Gastrocnemius medialis (tissue), 4 donors: ENCODE measurements at regions not wholly inside any gene's neighbourhood (a gene's known extent, or its start where the extent isn't known, plus 50 kb on each side); places are given as distances from the start of the nearest gene placed in this dataset.
"Not testable (repeated sequence)": the region's sequence is repeated elsewhere in the genome, so short reads cannot be mapped to it uniquely, and the experiment has no call there.

Source experiments
- ATAC-seq, 2 donors: fragments of 150-250 bp; one replicate each; pipeline ENCODE4 v1.9.1; 2016
- DNase-seq, 2 donors: peaks; one replicate each; pipeline ENCODE4 v3.0.0-alpha.2; 2019
- H3K27ac ChIP-seq, 4 donors: fragments of 200-600 bp; sonication (generic); 1 replicate in 1 of 4; 2 replicates in 3 of 4; pipeline ENCODE4 v1.5.1; 2016 to 2018; ENCODE audit warnings: mild to moderate bottlenecking in 2 of 4, moderate library complexity in 1 of 4
- H3K27me3 ChIP-seq, 3 donors: fragments of 200-600 bp; sonication (generic) in 2 of 3; 1 replicate in 1 of 3; 2 replicates in 2 of 3; pipeline versions ENCODE4 v1.5.1 to v1.6.0; 2016 to 2019; ENCODE audit warnings: mild to moderate bottlenecking in 1 of 3, moderate library complexity in 1 of 3
- H3K36me3 ChIP-seq, 2 donors: fragments of 200-600 bp; sonication (generic) in 1 of 2; one replicate each; pipeline ENCODE4 v1.5.1; 2017 to 2018
- H3K4me1 ChIP-seq, 2 donors: fragments of 200-600 bp; sonication (generic) in 1 of 2; one replicate each; pipeline ENCODE4 v1.5.1; 2016 to 2017; ENCODE audit warnings: mild to moderate bottlenecking in 2 of 2
- H3K4me3 ChIP-seq, 4 donors: fragments of 200-600 bp; sonication (generic) in 3 of 4; 1 replicate in 1 of 4; 2 replicates in 3 of 4; pipeline ENCODE4 v1.5.1; 2016 to 2019; ENCODE audit warnings: mild to moderate bottlenecking in 2 of 4
- H3K9me3 ChIP-seq, 3 donors: fragments of 200-600 bp; sonication (generic) in 2 of 3; 1 replicate in 1 of 3; 2 replicates in 2 of 3; pipeline ENCODE4 v1.5.1; 2016 to 2019
- CTCF ChIP-seq, 5 experiments: fragments of 450-650 bp in 3 of 5; fragments of 200-600 bp in 2 of 5; sonication (generic) in 2 of 5; IDR thresholded peaks in 4 of 5; conservative IDR thresholded peaks in 1 of 5; 1 replicate in 4 of 5; 2 replicates in 1 of 5; pipeline ENCODE4 v1.5.1; 2016 to 2019; ENCODE audit warnings: antibody characterized with exemption in 5 of 5, mild to moderate bottlenecking in 3 of 5, moderate library complexity in 3 of 5
- POLR2A ChIP-seq, 2 donors: fragments of 450-650 bp; IDR thresholded peaks; one replicate each; pipeline ENCODE4 v1.6.1; 2017; ENCODE audit warnings: antibody characterized with exemption in 2 of 2, mild to moderate bottlenecking in 2 of 2, moderate library complexity in 2 of 2
- in situ Hi-C, 4 donors: fragments of 200-750 bp; cut with MboI; loops; one replicate each; pipeline versions ENCODE4 v1.15.0 to v1.8.0; 2017; ENCODE audit warnings: low sequenced_read_pairs in 4 of 4
- intact Hi-C: fragments of 100-400 bp; cut with DNase I; formaldehyde crosslinking; loops from one replicate; pipeline ENCODE4 v1.15.1; 2023; ENCODE audit warnings: low total_unique reads

DNA sequence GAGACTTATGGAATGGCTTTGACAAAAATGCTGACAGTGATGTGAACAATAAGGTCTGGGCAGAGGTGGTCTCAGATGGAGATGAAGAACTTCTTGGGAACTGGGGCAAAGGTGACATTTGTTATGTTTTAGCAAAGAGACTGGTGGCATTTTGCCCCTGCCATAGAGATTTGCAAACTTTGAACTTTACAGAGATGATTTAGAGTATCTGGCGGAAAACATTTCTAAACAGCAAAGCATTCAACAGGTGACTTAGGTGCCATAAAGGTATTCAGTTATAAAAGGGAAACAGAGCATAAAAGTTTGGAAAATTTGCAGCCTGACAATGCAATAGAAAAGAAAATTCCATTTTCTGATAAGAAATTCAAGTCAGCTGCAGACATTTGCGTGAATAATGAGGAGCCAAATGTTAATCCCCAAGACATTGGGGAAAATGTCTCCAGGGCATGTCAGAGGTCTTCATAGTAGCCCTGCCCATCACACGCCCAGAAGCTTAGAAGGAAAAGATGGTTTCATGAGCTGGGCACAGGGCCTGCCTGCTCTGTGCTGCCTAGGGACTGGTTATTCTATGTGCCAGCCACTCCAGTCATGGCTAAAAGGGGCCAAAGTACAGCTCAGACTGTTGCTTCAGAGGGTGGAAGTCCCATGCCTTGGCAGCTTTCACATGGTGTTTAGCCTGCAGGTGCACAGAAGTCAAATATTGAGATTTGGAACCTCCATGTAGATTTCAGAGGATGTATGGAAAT is 782.2 kb downstream of the TRAM1L1 start:
- Histone ChIP-seq H3K36me3 (no peaks in the 10 kb centered on the region), H3K4me3 (no peak overlapping the region), H3K9me3 (no peaks in the 10 kb centered on the region), H3K27me3 (no peaks in the 10 kb centered on the region), H3K4me1 (no peaks in the 10 kb centered on the region), H3K27ac (no peak overlapping the region)
- in situ Hi-C loops: no loop called here
- DNase-seq: no peak
- intact Hi-C loops: no loop called here
- ATAC-seq: no peak
- no peak for TF ChIP-seq CTCF (IDR thresholded peaks at IDR 0.05 in 4 of 5, conservative IDR thresholded peaks at IDR 0.05 in 1 of 5)
- TF ChIP-seq POLR2A (IDR thresholded peaks at IDR 0.05): no peak

DNA sequence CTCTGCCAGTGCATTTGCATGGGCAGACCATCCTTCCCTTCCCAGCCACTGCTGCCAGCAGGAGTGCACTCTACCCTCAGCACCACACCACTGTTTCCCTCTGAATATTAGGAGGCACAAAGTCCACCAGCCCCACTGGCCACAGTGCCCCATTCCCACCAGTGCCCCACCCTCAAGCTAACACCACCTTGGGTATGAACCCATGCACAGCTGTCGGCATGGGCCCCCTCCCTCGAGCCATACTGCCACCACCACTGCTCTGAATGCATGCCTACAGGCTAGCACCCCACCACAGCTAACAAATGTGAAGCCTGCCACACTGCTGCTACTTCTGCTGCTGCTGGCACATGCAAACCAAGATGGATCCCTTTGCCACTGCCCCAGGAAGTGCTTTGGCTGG is 810.4 kb downstream of the TRAM1L1 start:
- H3K4me1 ChIP-seq: no peaks in the 10 kb centered on the region
- TF ChIP-seq POLR2A (IDR thresholded peaks at IDR 0.05) (no peak), CTCF (IDR thresholded peaks at IDR 0.05 in 4 of 5, conservative IDR thresholded peaks at IDR 0.05 in 1 of 5) (no peak)
- DNase-seq (no peak), ATAC-seq (no peak)
- in situ Hi-C loops: no loop called here
- intact Hi-C loops: no loop called here
- no peaks in the 10 kb centered on the region for H3K36me3 ChIP-seq
- H3K9me3 ChIP-seq: no peaks in the 10 kb centered on the region
- no peak overlapping the region for H3K27ac ChIP-seq
- H3K27me3 ChIP-seq: no peaks in the 10 kb centered on the region
- no peak overlapping the region for H3K4me3 ChIP-seq

GRCh38 chr4:116272336-116272735 is 813.0 kb downstream of the TRAM1L1 start:
- no peaks in the 10 kb centered on the region for H3K27me3 ChIP-seq
- in situ Hi-C loops: no loop called here
- H3K36me3 ChIP-seq: no peaks in the 10 kb centered on the region
- TF ChIP-seq CTCF (IDR thresholded peaks at IDR 0.05 in 4 of 5, conservative IDR thresholded peaks at IDR 0.05 in 1 of 5) (no peak), POLR2A (IDR thresholded peaks at IDR 0.05) (no peak)
- DNase-seq (no peak), ATAC-seq (no peak)
- no peak overlapping the region for H3K27ac ChIP-seq
- H3K4me1 ChIP-seq: no peaks in the 10 kb centered on the region
- H3K9me3 ChIP-seq: no peaks in the 10 kb centered on the region
- no peak overlapping the region for H3K4me3 ChIP-seq
- intact Hi-C loops: no loop called here

DNA sequence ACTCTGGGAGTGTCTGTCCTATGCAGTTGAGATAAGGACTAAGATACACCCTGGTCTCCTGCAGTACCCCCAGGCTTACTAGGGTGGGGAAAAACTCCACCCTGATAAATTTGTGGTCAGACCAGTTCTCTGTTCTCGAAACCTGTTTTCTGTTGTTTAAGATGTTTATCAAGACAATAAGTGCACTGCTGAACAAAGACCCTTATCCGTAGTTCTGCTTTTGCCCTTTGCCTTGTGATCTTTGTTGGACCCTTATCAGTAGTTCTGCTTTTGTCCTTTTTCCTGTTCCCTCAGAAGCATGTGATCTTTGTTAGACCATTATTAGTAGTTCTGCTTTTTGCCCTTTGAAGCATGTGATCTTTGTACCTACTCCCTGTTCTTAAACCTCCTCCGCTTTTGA is 824.4 kb downstream of the TRAM1L1 start:
- ATAC-seq, H3K27me3 ChIP-seq, in situ Hi-C loops, H3K27ac ChIP-seq, H3K36me3 ChIP-seq, H3K9me3 ChIP-seq, H3K4me3 ChIP-seq, H3K4me1 ChIP-seq, DNase-seq, intact Hi-C loops: not testable (repeated sequence)

DNA sequence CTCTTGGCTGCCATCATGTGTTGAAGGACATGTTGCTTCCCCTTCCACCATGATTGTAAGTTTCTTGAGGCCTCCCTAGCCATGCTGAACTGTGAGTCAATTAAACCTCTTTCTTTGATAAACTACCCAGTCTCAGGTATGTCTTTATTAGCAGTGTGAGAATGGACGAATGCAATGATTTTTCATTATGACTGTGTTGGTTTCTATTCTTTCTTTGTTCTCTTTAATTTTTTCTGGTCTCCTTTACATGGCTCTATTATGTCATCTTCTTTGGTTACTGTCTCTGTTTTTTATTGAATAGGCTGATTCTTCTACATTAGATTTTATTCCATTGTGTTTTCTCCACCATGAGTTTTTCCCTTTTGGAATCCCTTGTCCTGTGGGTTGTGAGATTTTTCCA is 840.6 kb downstream of the TRAM1L1 start:
- H3K9me3 ChIP-seq: no peaks in the 10 kb centered on the region
- no peak for DNase-seq
- TF ChIP-seq CTCF (IDR thresholded peaks at IDR 0.05 in 4 of 5, conservative IDR thresholded peaks at IDR 0.05 in 1 of 5) (no peak), POLR2A (IDR thresholded peaks at IDR 0.05) (no peak)
- no peaks in the 10 kb centered on the region for H3K27me3 ChIP-seq
- intact Hi-C loops (no loop called here), in situ Hi-C loops (no loop called here)
- H3K27ac ChIP-seq: no peak overlapping the region
- ATAC-seq: no peak
- H3K4me3 ChIP-seq: no peak overlapping the region
- no peaks in the 10 kb centered on the region for H3K4me1 ChIP-seq
- no peaks in the 10 kb centered on the region for H3K36me3 ChIP-seq
